ENCODE measurements at regions not wholly inside any gene's neighbourhood (a gene's known extent, or its start where the extent isn't known, plus 50 kb on each side); places are given as distances from the start of the nearest gene placed in this dataset.

- TF ChIP-seq JUND (IDR thresholded peaks at IDR 0.05) (peak in 1 of 2 donors; percentile 38), EGR1 (IDR thresholded peaks at IDR 0.05; ENCODE audit: low read depth in 2 of 2) (no peak), YY1 (IDR thresholded peaks at IDR 0.05) (peak; percentile 34), TAF1 (conservative IDR thresholded peaks at IDR 0.05) (no peak), FOXA1 (IDR thresholded peaks at IDR 0.05) (no peak), REST (IDR thresholded peaks at IDR 0.05) (no peak), NR2F2 (IDR thresholded peaks at IDR 0.05) (no peak), RXRA (IDR thresholded peaks at IDR 0.05) (peak; percentile 17 to 35), RAD21 (IDR thresholded peaks at IDR 0.05) (peak; percentile 23 to 35), SP1 (IDR thresholded peaks at IDR 0.05) (peak; percentile 55)
- TF ChIP-seq, protein P1, sequence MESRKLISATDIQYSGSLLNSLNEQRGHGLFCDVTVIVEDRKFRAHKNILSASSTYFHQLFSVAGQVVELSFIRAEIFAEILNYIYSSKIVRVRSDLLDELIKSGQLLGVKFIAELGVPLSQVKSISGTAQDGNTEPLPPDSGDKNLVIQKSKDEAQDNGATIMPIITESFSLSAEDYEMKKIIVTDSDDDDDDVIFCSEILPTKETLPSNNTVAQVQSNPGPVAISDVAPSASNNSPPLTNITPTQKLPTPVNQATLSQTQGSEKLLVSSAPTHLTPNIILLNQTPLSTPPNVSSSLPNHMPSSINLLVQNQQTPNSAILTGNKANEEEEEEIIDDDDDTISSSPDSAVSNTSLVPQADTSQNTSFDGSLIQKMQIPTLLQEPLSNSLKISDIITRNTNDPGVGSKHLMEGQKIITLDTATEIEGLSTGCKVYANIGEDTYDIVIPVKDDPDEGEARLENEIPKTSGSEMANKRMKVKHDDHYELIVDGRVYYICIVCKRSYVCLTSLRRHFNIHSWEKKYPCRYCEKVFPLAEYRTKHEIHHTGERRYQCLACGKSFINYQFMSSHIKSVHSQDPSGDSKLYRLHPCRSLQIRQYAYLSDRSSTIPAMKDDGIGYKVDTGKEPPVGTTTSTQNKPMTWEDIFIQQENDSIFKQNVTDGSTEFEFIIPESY (IDR thresholded peaks at IDR 0.05) = peak; percentile 49
- TF ChIP-seq, protein P2, sequence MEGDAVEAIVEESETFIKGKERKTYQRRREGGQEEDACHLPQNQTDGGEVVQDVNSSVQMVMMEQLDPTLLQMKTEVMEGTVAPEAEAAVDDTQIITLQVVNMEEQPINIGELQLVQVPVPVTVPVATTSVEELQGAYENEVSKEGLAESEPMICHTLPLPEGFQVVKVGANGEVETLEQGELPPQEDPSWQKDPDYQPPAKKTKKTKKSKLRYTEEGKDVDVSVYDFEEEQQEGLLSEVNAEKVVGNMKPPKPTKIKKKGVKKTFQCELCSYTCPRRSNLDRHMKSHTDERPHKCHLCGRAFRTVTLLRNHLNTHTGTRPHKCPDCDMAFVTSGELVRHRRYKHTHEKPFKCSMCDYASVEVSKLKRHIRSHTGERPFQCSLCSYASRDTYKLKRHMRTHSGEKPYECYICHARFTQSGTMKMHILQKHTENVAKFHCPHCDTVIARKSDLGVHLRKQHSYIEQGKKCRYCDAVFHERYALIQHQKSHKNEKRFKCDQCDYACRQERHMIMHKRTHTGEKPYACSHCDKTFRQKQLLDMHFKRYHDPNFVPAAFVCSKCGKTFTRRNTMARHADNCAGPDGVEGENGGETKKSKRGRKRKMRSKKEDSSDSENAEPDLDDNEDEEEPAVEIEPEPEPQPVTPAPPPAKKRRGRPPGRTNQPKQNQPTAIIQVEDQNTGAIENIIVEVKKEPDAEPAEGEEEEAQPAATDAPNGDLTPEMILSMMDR (IDR thresholded peaks at IDR 0.05; ENCODE audit: low read depth, low read length, missing input control) = no peak
- TF ChIP-seq, protein P3, sequence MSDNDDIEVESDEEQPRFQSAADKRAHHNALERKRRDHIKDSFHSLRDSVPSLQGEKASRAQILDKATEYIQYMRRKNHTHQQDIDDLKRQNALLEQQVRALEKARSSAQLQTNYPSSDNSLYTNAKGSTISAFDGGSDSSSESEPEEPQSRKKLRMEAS (IDR thresholded peaks at IDR 0.05) = peak; percentile 34
- TF ChIP-seq, protein P4, sequence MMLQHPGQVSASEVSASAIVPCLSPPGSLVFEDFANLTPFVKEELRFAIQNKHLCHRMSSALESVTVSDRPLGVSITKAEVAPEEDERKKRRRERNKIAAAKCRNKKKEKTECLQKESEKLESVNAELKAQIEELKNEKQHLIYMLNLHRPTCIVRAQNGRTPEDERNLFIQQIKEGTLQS (IDR thresholded peaks at IDR 0.05) = no peak
Observed at GRCh38 chr17:71149607-71150006, 971.2 kb upstream of the SOX9 start.

Data from liver (tissue), 3 donors.